ENCODE measurements at regions not wholly inside any gene's neighbourhood (a gene's known extent, or its start where the extent isn't known, plus 50 kb on each side); places are given as distances from the start of the nearest gene placed in this dataset.

GRCh38 chr17:51563961-51564360, 303.6 kb downstream of the UTP18 start:
- H3K27me3 ChIP-seq (ENCODE audit: control insufficient read depth in 1 of 2, insufficient read depth in 2 of 2, low read length in 2 of 2) = no peaks in the 10 kb centered on the region

GRCh38 chr17:51572115-51572514, 311.8 kb downstream of the UTP18 start:
- no peaks in the 10 kb centered on the region for H3K9me3 ChIP-seq (ENCODE audit: control insufficient read depth in 1 of 2, low read length in 2 of 2)
- H3K27ac ChIP-seq (ENCODE audit: low read depth, low read length) = no peak overlapping the region
- no peaks in the 10 kb centered on the region for H3K4me1 ChIP-seq (ENCODE audit: control insufficient read depth in 1 of 2, insufficient read depth in 2 of 2, low read length in 2 of 2)
- no peaks in the 10 kb centered on the region for H3K36me3 ChIP-seq (ENCODE audit: control insufficient read depth in 1 of 2, insufficient read depth in 2 of 2, low read length in 2 of 2)
- no peaks in the 10 kb centered on the region for H3K27me3 ChIP-seq (ENCODE audit: control insufficient read depth in 1 of 2, insufficient read depth in 2 of 2, low read length in 2 of 2)
- no peak overlapping the region for H3K4me3 ChIP-seq (ENCODE audit: low read depth in 1 of 2, low read length in 2 of 2)
- H3K9ac ChIP-seq (ENCODE audit: low read depth in 1 of 2, low read length in 2 of 2) = no peak overlapping the region

More at GRCh38 chr17:51563961-51564360, 303.6 kb downstream of the UTP18 start:
- Histone ChIP-seq H3K9ac (ENCODE audit: low read depth in 1 of 2, low read length in 2 of 2) (no peak overlapping the region), H3K27ac (ENCODE audit: low read depth, low read length) (no peak overlapping the region), H3K4me1 (ENCODE audit: control insufficient read depth in 1 of 2, insufficient read depth in 2 of 2, low read length in 2 of 2) (no peaks in the 10 kb centered on the region), H3K36me3 (ENCODE audit: control insufficient read depth in 1 of 2, insufficient read depth in 2 of 2, low read length in 2 of 2) (no peaks in the 10 kb centered on the region), H3K4me3 (ENCODE audit: low read depth in 1 of 2, low read length in 2 of 2) (no peak overlapping the region), H3K9me3 (ENCODE audit: control insufficient read depth in 1 of 2, low read length in 2 of 2) (no peaks in the 10 kb centered on the region)
